Medulla oblongata (tissue), 1 donor: ENCODE measurements at regions not wholly inside any gene's neighbourhood (a gene's known extent, or its start where the extent isn't known, plus 50 kb on each side); places are given as distances from the start of the nearest gene placed in this dataset.

Experiments used
- DNase-seq: peaks from one replicate; pipeline ENCODE4 v3.0.0-alpha.2; 2015; ENCODE audit errors: extremely low spot score

DNA sequence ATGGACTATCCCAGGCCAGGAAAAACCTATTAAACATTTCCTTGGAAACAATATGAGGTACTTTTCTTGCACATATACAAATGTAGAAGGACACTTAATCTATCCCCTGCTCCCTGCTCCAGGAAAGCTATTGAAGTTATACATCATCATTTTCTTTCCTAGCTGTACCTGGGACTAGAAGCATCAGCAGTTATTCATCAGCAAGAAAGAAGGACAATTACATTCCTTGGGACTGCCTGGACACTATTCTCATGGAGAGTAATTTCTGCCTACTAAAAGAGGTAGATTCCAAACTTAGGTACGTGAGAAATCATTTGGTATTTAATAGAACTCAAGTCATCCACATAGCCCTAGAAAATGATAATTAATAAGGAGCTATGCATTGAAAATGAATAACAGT lies 51.0 kb upstream of the PICALM start:
- no peak for DNase-seq

DNA sequence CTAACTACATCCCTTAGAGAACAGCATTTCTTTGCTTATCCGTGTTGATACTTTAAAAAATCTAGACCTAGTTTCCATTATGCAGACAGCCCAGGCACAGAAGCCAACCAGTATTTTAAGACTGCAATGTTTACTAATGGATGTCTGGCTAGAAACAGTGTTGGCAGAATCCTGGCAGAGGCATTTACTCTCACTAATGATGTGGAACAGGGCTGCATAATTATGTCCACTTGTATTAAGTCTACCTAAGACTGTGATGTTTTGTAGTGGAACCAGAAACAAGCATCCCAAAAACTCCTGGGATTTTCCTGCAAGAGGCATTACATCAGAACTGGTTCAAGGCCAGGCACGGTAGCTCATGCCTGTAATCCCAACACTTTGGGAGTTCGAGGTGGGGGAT lies 50.2 kb upstream of the PICALM start:
- DNase-seq = no peak
